IMR-90 (cell line): ENCODE measurements at regions not wholly inside any gene's neighbourhood (a gene's known extent, or its start where the extent isn't known, plus 50 kb on each side); places are given as distances from the start of the nearest gene placed in this dataset.

Experiments used
- ATAC-seq: fragments of 200-7000 bp; cut with Tn5 transposase; 2 replicates; pipeline ENCODE4 v1.9.1; 2020; ENCODE audit warnings: low read depth, mild to moderate bottlenecking, moderate library complexity
- BruUV-seq: library from RNA; stranded (reverse); fragments of 400-500 nt; replicated peaks from 2 replicates; lab custom pipeline; 2021; lab: Mats Ljungman, UMichigan
- CTCF ChIA-PET: fragments of 300-600 bp; formaldehyde crosslinking; extraction: SDS; loops from one replicate; lab custom pipeline; 2021; ENCODE audit warnings: antibody characterized with exemption; lab: Yijun Ruan, JAX
- POLR2A ChIA-PET: fragments of 300-600 bp; sonication (Branson Sonifier 250); formaldehyde crosslinking; loops from one replicate; lab custom pipeline; 2022; ENCODE audit warnings: antibody characterized with exemption; ENCODE audit not compliant: unreplicated experiment; lab: Charles Lee
- DNase-seq: peaks from one replicate; pipeline ENCODE4 v3.0.0; 2013
- H2AFZ ChIP-seq: replicated peaks from 2 replicates; pipeline ENCODE3; 2013; ENCODE audit warnings: low read length, mild to moderate bottlenecking; ENCODE audit not compliant: poor library complexity
- H2AK5ac ChIP-seq: 2 replicates; pipeline ENCODE4 v1.6.1; 2013; ENCODE audit warnings: low read depth, low read length, inconsistent platforms
- H2AK9ac ChIP-seq: replicated peaks from 2 replicates; pipeline ENCODE3; 2013; ENCODE audit warnings: mild to moderate bottlenecking, low read depth, low read length, moderate library complexity; ENCODE audit not compliant: poor library complexity
- H2BK120ac ChIP-seq: 2 replicates; pipeline ENCODE4 v1.6.1; 2013; ENCODE audit warnings: low read depth, low read length, inconsistent platforms
- H2BK15ac ChIP-seq: 3 replicates; pipeline ENCODE4 v1.6.1; 2013; ENCODE audit warnings: low read depth, low read length, inconsistent platforms
- H2BK20ac ChIP-seq: 2 replicates; pipeline ENCODE4 v1.6.1; 2013; ENCODE audit warnings: low read depth, mild to moderate bottlenecking, inconsistent platforms, low read length, moderate library complexity
- H2BK5ac ChIP-seq: 2 replicates; pipeline ENCODE4 v1.6.1; 2013; ENCODE audit warnings: mild to moderate bottlenecking, low read depth, low read length, inconsistent platforms; ENCODE audit not compliant: poor library complexity, severe bottlenecking
- H3K14ac ChIP-seq: replicated peaks from 2 replicates; pipeline ENCODE4 v1.6.1; 2013; ENCODE audit warnings: low read depth, low read length, inconsistent platforms
- H3K18ac ChIP-seq: 2 replicates; pipeline ENCODE4 v1.6.1; 2013; ENCODE audit warnings: low read depth, low read length, control low read depth
- H3K23ac ChIP-seq: 2 replicates; pipeline ENCODE4 v1.6.1; 2013; ENCODE audit warnings: low read depth, low read length, inconsistent platforms
- H3K27ac ChIP-seq: 2 replicates; pipeline ENCODE4 v1.5.1; 2013; ENCODE audit warnings: mild to moderate bottlenecking, control low read depth, low read length; ENCODE audit not compliant: insufficient read depth
- H3K27me3 ChIP-seq: 2 replicates; pipeline ENCODE4 v1.6.1; 2013; ENCODE audit warnings: low read length; ENCODE audit not compliant: control insufficient read depth, insufficient read depth
- H3K36me3 ChIP-seq: 2 replicates; pipeline ENCODE4 v1.6.1; 2013; ENCODE audit warnings: low read length, mixed read lengths; ENCODE audit not compliant: control insufficient read depth, insufficient read depth
- H3K4ac ChIP-seq: 2 replicates; pipeline ENCODE4 v1.6.1; 2013; ENCODE audit warnings: low read depth, low read length, inconsistent platforms
- H3K4me1 ChIP-seq: 2 replicates; pipeline ENCODE4 v1.6.1; 2013; ENCODE audit warnings: low read length, mixed read lengths; ENCODE audit not compliant: control insufficient read depth, insufficient read depth
- H3K4me2 ChIP-seq: 2 replicates; pipeline ENCODE4 v1.6.1; 2013; ENCODE audit warnings: low read depth, mild to moderate bottlenecking, control low read depth, low read length, moderate library complexity
- H3K4me3 ChIP-seq: 2 replicates; pipeline ENCODE4 v1.5.1; 2013; ENCODE audit warnings: low read depth, mild to moderate bottlenecking, control low read depth, low read length, moderate library complexity; ENCODE audit not compliant: insufficient read depth
- H3K56ac ChIP-seq: 2 replicates; pipeline ENCODE4 v1.6.1; 2013; ENCODE audit warnings: low read length, inconsistent platforms; ENCODE audit not compliant: insufficient read depth; ENCODE audit errors: extremely low read depth
- H3K79me1 ChIP-seq, 2 experiments: 2 replicates each; pipeline ENCODE4 v1.6.1; 2013; ENCODE audit warnings: low read length in 2 of 2, inconsistent platforms in 1 of 2, low read depth in 1 of 2
- H3K9ac ChIP-seq: 2 replicates; pipeline ENCODE4 v1.6.1; 2013; ENCODE audit warnings: low read depth, low read length, control low read depth
- H3K9me1 ChIP-seq: 2 replicates; pipeline ENCODE4 v1.6.1; 2013; ENCODE audit warnings: low read length, inconsistent platforms; ENCODE audit not compliant: insufficient read depth
- H3K9me3 ChIP-seq: 2 replicates; pipeline ENCODE4 v1.6.1; 2013; ENCODE audit warnings: low read length; ENCODE audit not compliant: control insufficient read depth, insufficient read depth
- H4K20me1 ChIP-seq: 2 replicates; pipeline ENCODE4 v1.6.1; 2013; ENCODE audit warnings: low read length, inconsistent platforms; ENCODE audit not compliant: insufficient read depth
- H4K5ac ChIP-seq: 2 replicates; pipeline ENCODE4 v1.6.1; 2013; ENCODE audit warnings: mild to moderate bottlenecking, low read depth, low read length, control low read depth
- H4K8ac ChIP-seq, 2 experiments: 2 replicates each; pipeline ENCODE4 v1.6.1; 2013; ENCODE audit warnings: low read depth in 2 of 2, low read length in 2 of 2, control low read depth in 1 of 2, inconsistent platforms in 1 of 2
- H4K91ac ChIP-seq: 2 replicates; pipeline ENCODE4 v1.6.1; 2013; ENCODE audit warnings: low read depth, low read length, inconsistent platforms; ENCODE audit not compliant: insufficient read depth
- BHLHE40 ChIP-seq: fragments of 150-350 bp; IDR thresholded peaks from 2 replicates; pipeline ENCODE4 v1.6.1; 2016; ENCODE audit warnings: mild to moderate bottlenecking, low read depth, low read length
- MAFK ChIP-seq: IDR thresholded peaks from 2 replicates; pipeline ENCODE4 v1.6.1; 2012; ENCODE audit warnings: low read depth, low read length, improper control_type of control experiment
- MXI1 ChIP-seq: IDR thresholded peaks from 2 replicates; pipeline ENCODE4 v1.6.1; 2012; ENCODE audit warnings: low read depth, mild to moderate bottlenecking, low read length, moderate library complexity, borderline replicate concordance
- NFE2L2 ChIP-seq: fragments of 150-350 bp; IDR thresholded peaks from 2 replicates; pipeline ENCODE4 v1.6.1; 2016; ENCODE audit warnings: low read depth, mild to moderate bottlenecking, low read length
- WGBS, 2 experiments: methylation state at CpG; one replicate each; pipeline versions ENCODE4 v1.1.5 to v1.1.7; 2013; ENCODE audit warnings: missing lambda C conversion rate in 2 of 2; ENCODE audit not compliant: insufficient read length in 1 of 2; ENCODE audit errors: extremely low coverage in 2 of 2; 5-methylcytosine and 5-hydroxymethylcytosine counted together
- dilution Hi-C: fragments of 300-500 bp; cut with HindIII; formaldehyde crosslinking; loops from one replicate; pipeline ENCODE4 v1.14.3; 2018; ENCODE audit warnings: low sequenced_read_pairs; ENCODE audit not compliant: unreplicated experiment
- in situ Hi-C: fragments of 300-500 bp; cut with MboI; formaldehyde crosslinking; loops from 3 replicates; pipeline ENCODE4 v1.14.3; 2019; ENCODE audit warnings: low sequenced_read_pairs, inconsistent platforms, mixed read lengths
- intact Hi-C: fragments of 100-400 bp; cut with micrococcal nuclease; formaldehyde crosslinking; loops from 2 replicates; pipeline ENCODE4 v1.10.0; 2022

- intact Hi-C loops (loop anchor here (5.0 kb wide), 2 partner anchors 132 to 172 kb away; no protein-coding TSS in a partner anchor), in situ Hi-C loops (no loop called here), dilution Hi-C loops (no loop called here)
- Histone ChIP-seq H3K14ac (no peak overlapping the region), H3K36me3 (no peaks in the 10 kb centered on the region), H3K4me1 (no peaks in the 10 kb centered on the region), H2BK5ac (no peak overlapping the region), H3K9ac (no peak overlapping the region), H4K8ac (no peak overlapping the region), H3K56ac (no peak overlapping the region), H3K4ac (no peak overlapping the region), H3K23ac (no peak overlapping the region), H4K91ac (no peak overlapping the region), H3K27me3 (peaks cover 37% of the 10 kb centered on the region), H2AFZ (peak overlapping the region; percentile 80), H2BK15ac (no peak overlapping the region), H4K20me1 (no peaks in the 10 kb centered on the region), H3K4me3 (peak overlapping the region; percentile 42), H2BK120ac (no peak overlapping the region), H3K79me1 (no peaks in the 10 kb centered on the region), H2BK20ac (no peak overlapping the region), H3K9me3 (no peaks in the 10 kb centered on the region), H3K9me1 (no peaks in the 10 kb centered on the region), H2AK5ac (no peak overlapping the region), H4K5ac (no peak overlapping the region), H3K27ac (no peak overlapping the region), H3K18ac (no peak overlapping the region), H3K4me2 (peak overlapping the region; percentile 92), H2AK9ac (no peak overlapping the region)
- ATAC-seq (0 out of 2 replicates have a peak, but pooled peaks have one; percentile 5), DNase-seq (no peak)
- BruUV-seq, result no TSS peak
- TF ChIP-seq MXI1 (no peak), MAFK (no peak), BHLHE40 (no peak), NFE2L2 (no peak)
- WGBS, 2 experiments, result 0% methylated on average over 15 of the region's 33 CpGs; no CpG with 5 or more reads in 1 of the 2 experiments
- CTCF ChIA-PET, result no interaction called here
- POLR2A ChIA-PET, result no interaction called here
Measured at GRCh38 chr6:28809947-28810658, 113.7 kb downstream of the TRIM27 start.
